ENCODE measurements at regions not wholly inside any gene's neighbourhood (a gene's known extent, or its start where the extent isn't known, plus 50 kb on each side); places are given as distances from the start of the nearest gene placed in this dataset.

GRCh38 chr6:126516411-126516810 lies 176.5 kb downstream of the CENPW start:
- TF ChIP-seq CTCF (IDR thresholded peaks at IDR 0.05 in 2 of 3, conservative IDR thresholded peaks at IDR 0.05 in 1 of 3; ENCODE audit: borderline replicate concordance in 1 of 3, insufficient read depth in 1 of 3, low read depth in 2 of 3, low read length in 2 of 3) = no peak
- no peak for TF ChIP-seq YY1 (IDR thresholded peaks at IDR 0.05; ENCODE audit: extremely low read depth, insufficient replicate concordance, low read depth, low read length)
- no peak for TF ChIP-seq EZH2phosphoT487 (IDR thresholded peaks at IDR 0.05; ENCODE audit: borderline replicate concordance)
- TF ChIP-seq POLR2A (IDR thresholded peaks at IDR 0.05; ENCODE audit: borderline replicate concordance, extremely low read depth, insufficient read depth, insufficient read length) = no peak
- TF ChIP-seq POLR2AphosphoS5 (IDR thresholded peaks at IDR 0.05; ENCODE audit: low read depth, low read length) = no peak
